ENCODE measurements at regions not wholly inside any gene's neighbourhood (a gene's known extent, or its start where the extent isn't known, plus 50 kb on each side); places are given as distances from the start of the nearest gene placed in this dataset.
"Not testable (repeated sequence)": the region's sequence is repeated elsewhere in the genome, so short reads cannot be mapped to it uniquely, and the experiment has no call there.

DNA sequence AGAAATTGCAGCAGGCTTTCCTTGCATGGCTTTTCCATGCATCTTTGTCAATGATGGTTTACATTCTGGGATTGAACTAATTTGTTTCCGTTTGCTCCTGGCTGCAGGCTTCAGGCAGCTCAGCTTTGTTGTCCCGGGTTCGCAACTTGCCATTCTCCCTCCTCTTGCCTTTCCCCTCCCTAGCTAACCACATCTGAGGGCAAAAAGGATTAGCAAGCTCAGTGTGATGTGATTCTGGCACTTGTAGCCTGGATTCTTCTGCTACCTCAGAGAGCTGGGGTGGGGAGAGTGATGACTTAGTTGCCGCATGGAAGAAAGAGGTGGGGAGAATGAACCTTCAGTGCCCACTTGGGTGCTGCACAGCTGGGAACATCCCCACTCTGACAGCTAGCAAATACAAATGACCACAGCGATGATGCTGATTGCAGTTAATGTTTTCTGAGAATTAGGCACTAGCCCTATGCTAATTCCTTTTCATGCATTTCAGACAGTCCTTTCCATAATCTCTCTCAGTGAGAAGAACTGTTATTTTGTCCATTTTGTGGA lies 120.2 kb upstream of the SALL1 start:
- H3K4me3 Mint-ChIP-seq, result no peak overlapping the region
- DNase-seq, result no peak
- H3K27me3 Mint-ChIP-seq, result no peaks in the 10 kb centered on the region
- no peaks in the 10 kb centered on the region for H3K36me3 Mint-ChIP-seq (ENCODE audit: low read depth)
- H3K4me1 Mint-ChIP-seq (ENCODE audit: low read depth), result no peaks in the 10 kb centered on the region
- H3K27ac Mint-ChIP-seq, result no peak overlapping the region
- H3K9me3 Mint-ChIP-seq, result peaks cover 4% of the 10 kb centered on the region

DNA sequence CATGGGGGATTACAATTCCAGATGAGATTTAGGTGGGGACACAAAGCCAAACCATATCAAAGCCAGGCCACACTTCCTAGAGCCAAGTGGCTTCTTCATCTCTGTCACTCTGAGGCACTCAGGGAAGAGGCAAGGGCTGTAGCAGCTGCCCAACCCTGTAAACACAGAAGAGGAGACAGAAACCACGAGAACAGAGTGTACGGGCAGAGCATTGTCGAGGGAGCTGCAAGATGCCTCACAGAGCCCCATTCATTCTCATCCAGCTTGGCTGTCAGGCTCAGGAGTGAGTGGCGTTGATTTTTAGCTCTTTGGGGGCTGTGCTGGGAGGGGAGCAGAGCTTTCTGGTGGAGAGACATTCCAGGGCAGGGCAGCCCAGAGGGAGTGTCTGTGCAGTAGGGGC lies 117.2 kb upstream of the SALL1 start:
- peaks cover 8% of the 10 kb centered on the region for H3K9me3 Mint-ChIP-seq
- no peaks in the 10 kb centered on the region for H3K36me3 Mint-ChIP-seq (ENCODE audit: low read depth)
- no peaks in the 10 kb centered on the region for H3K4me1 Mint-ChIP-seq (ENCODE audit: low read depth)
- H3K27ac Mint-ChIP-seq, result no peak overlapping the region
- no peak overlapping the region for H3K4me3 Mint-ChIP-seq
- no peak for DNase-seq
- H3K27me3 Mint-ChIP-seq, result no peaks in the 10 kb centered on the region

DNA sequence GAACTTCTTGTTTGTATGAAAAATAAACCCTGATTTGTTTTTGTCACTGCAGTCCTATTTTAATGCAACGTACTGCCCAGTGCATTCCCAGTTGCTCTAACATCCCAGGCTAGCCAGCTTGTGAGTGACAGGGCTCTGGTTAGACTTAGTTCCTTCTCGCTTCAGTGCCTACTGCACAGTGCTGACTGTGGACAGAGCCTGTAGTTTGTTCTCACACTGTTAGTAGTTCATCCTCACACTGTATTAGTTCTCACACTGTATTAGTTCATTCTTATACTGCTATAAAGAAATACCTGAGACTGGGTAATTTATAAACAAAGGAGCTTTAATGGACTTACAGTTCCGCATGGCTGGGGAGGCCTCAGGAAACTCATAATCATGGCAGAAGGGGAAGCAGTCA lies 116.6 kb upstream of the SALL1 start:
- no peak for DNase-seq
- Mint-ChIP-seq H3K4me1 (ENCODE audit: low read depth) (no peaks in the 10 kb centered on the region), H3K27ac (no peak overlapping the region), H3K9me3 (peaks cover 11% of the 10 kb centered on the region), H3K4me3 (no peak overlapping the region), H3K27me3 (no peaks in the 10 kb centered on the region), H3K36me3 (ENCODE audit: low read depth) (no peaks in the 10 kb centered on the region)

DNA sequence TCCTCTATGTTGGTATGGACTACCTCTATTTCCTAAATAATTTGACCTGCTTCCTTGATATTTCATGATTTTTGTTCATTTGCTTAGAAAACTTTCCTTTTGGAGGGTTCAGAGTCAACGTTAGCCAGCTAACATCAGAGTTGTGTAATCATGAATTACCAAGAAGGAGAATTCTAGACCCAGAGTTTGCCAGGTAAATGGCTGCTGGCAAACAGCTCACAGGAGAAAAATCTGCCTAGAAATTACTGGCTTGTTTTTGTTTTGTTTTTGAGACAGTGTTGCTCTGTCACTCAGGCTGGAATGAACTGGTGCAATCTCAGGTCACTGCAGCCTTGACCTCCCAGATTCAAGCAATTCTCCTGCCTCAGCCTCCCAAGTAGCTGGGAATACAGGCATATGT lies 111.4 kb upstream of the SALL1 start:
- no peak for DNase-seq
- H3K36me3 Mint-ChIP-seq (ENCODE audit: low read depth), result no peaks in the 10 kb centered on the region
- peaks cover 17% of the 10 kb centered on the region for H3K9me3 Mint-ChIP-seq
- no peak overlapping the region for H3K4me3 Mint-ChIP-seq
- no peak overlapping the region for H3K27ac Mint-ChIP-seq
- H3K27me3 Mint-ChIP-seq, result no peaks in the 10 kb centered on the region
- no peaks in the 10 kb centered on the region for H3K4me1 Mint-ChIP-seq (ENCODE audit: low read depth)

DNA sequence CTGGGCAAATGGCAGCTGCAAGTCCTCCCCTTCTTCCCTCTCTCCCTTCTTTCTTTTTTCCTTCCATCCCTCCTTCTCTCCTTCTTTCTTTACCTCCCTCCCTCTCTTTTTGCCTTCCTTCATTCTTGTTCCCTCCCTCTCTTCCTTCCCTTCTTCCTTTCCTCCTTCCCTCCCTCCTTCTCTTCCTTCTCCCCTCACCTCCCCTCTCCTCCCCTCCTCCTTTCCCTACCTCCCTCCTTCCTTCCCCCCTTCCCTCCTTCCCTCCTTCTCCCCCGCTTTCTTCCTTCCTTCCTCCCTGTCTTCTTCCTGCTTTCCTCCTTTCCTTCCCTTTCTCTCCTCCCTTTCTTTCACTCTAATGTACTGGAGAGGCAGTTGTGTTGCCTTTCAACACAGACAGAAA lies 110.8 kb upstream of the SALL1 start:
- no peaks in the 10 kb centered on the region for H3K36me3 Mint-ChIP-seq (ENCODE audit: low read depth)
- H3K4me1 Mint-ChIP-seq (ENCODE audit: low read depth), result no peaks in the 10 kb centered on the region
- H3K9me3 Mint-ChIP-seq, result peaks cover 19% of the 10 kb centered on the region
- DNase-seq, result no peak
- no peaks in the 10 kb centered on the region for H3K27me3 Mint-ChIP-seq
- no peak overlapping the region for H3K4me3 Mint-ChIP-seq
- no peak overlapping the region for H3K27ac Mint-ChIP-seq

DNA sequence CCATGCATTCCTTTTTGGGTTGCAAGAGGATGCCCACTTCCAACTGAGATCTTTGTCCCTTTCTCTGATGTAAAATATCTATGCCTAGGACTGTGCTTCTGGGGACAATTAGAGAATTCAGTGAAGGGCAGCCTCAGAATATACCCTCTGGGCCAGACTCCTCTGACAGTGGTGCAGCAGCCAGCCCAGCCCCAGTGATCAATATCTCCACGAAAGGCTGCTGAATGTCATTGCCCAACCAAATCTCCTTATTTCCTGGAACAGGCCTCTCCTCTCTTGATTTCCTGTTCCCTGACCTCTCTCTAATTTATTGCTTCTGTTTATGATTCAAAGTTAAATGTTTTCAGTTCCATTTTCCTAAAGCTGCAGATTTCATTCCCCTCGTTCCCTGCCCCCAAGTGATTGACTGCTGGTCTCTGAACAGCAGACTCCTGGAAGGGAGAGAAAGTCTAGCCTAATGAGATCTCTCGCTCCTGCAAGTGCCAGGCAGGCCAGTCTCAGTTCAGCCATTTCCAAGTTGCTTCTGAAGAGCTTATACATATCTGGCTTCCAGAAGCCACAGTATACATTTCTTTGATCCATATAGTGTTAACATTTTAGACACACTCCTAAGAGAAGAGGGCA lies 104.4 kb upstream of the SALL1 start:
- Mint-ChIP-seq H3K9me3 (peaks cover 18% of the 10 kb centered on the region), H3K27ac (no peak overlapping the region), H3K4me1 (ENCODE audit: low read depth) (no peaks in the 10 kb centered on the region), H3K27me3 (no peaks in the 10 kb centered on the region), H3K36me3 (ENCODE audit: low read depth) (no peaks in the 10 kb centered on the region), H3K4me3 (no peak overlapping the region)
- no peak for DNase-seq

DNA sequence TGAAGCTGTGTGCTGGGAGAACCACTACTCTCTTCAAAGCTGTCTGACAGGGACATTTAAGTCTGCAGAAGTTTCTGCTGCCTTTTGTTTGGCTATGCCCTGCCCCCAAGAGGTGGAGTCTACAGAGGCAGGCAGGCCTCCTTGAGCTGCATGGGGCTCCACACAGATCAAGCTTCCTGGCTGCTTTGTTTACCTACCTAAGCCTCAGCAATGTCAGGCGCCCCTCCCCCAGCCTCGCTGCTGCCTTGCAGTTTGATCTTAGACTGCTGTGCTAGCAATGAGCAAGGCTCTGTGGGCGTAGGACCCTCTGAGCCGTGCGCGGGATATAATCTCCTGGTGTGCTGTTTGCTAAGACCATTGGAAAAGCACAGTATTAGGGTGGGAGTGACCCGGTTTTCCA lies 103.3 kb upstream of the SALL1 start:
- not testable (repeated sequence) for H3K4me1 Mint-ChIP-seq (ENCODE audit: low read depth); DNase-seq; H3K36me3 Mint-ChIP-seq (ENCODE audit: low read depth); H3K27ac Mint-ChIP-seq; H3K4me3 Mint-ChIP-seq; H3K27me3 Mint-ChIP-seq
- peaks cover 18% of the 10 kb centered on the region for H3K9me3 Mint-ChIP-seq

DNA sequence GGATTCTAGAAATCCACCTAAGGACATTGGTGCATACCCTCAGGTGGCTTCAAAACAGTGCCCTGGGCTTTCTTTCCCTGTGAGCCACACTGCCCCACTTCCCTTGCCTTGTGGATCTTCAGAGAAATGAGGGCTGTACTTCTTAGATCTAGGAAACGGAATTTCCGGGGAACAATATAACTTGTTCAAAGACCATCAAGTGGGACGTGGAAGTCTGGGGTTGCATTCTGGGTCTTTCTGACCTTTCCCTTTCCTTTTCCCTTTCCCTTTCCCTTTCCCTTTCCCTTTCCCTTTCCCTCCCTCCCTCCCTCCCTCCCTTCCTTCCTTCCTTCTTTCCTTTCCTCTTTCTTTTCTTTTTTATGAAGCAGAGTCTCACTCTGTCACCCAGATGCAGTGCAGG lies 97.1 kb upstream of the SALL1 start:
- H3K4me3 Mint-ChIP-seq, result no peak overlapping the region
- peaks cover 6% of the 10 kb centered on the region for H3K9me3 Mint-ChIP-seq
- no peaks in the 10 kb centered on the region for H3K4me1 Mint-ChIP-seq (ENCODE audit: low read depth)
- H3K36me3 Mint-ChIP-seq (ENCODE audit: low read depth), result no peaks in the 10 kb centered on the region
- no peaks in the 10 kb centered on the region for H3K27me3 Mint-ChIP-seq
- DNase-seq, result no peak
- no peak overlapping the region for H3K27ac Mint-ChIP-seq

DNA sequence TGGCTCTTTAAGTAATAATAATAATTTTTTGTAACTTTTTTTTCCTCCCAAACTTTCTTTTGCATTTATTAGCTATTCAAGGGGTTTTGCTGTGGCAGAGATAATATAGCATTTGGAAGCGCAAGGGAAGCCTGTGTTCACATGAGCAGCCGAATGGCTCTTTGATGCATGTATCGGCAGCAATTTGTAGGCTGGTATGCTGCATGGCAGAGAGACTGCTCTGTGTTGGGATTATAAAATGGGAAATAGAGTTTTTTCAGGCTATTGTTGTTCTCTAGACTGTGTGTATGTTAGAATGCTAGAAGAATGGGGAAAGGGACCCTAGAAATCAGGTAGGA lies 94.6 kb upstream of the SALL1 start:
- H3K36me3 Mint-ChIP-seq (ENCODE audit: low read depth), result no peaks in the 10 kb centered on the region
- peaks cover 4% of the 10 kb centered on the region for H3K9me3 Mint-ChIP-seq
- DNase-seq, result no peak
- H3K27ac Mint-ChIP-seq, result no peak overlapping the region
- H3K4me1 Mint-ChIP-seq (ENCODE audit: low read depth), result no peaks in the 10 kb centered on the region
- H3K27me3 Mint-ChIP-seq, result no peaks in the 10 kb centered on the region
- H3K4me3 Mint-ChIP-seq, result no peak overlapping the region

DNA sequence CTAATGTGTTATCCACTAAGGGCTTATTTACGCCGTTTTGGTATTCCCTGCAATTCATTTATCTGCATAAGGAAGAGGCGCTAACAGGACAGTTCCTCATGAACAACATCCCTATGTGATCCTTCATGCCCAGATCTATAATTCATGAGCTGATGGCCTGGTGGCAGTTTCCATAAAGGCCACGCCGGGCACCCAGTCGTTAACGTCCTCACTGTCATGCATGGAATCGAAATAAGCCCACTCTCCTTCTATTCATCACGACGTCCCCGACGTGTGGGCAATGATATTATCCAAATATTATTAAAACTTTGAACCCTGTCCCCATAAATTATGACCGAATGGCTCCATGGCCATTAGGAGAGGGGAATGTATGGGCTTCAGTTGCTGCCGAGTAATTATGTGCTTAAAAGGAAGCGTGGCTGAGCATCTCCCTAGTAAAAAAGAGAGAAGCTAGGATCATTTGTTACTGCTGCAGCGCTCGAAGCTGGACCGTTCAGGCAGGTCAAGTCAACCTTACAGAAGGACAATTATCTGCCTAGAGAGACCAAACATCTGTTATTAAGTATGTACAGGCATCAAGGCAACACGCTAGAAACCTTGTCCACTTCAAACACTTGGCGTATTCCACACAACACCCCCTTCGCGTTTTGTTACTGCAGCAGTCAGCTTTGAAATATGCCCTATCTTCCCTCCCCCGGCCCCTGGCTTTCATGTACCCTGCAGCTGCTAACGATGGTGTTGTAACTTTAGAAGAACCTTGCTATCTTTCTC lies 94.0 kb upstream of the SALL1 start:
- no peak overlapping the region for H3K4me3 Mint-ChIP-seq
- no peak for DNase-seq
- no peak overlapping the region for H3K27ac Mint-ChIP-seq
- H3K4me1 Mint-ChIP-seq (ENCODE audit: low read depth), result no peaks in the 10 kb centered on the region
- H3K27me3 Mint-ChIP-seq, result no peaks in the 10 kb centered on the region
- no peaks in the 10 kb centered on the region for H3K36me3 Mint-ChIP-seq (ENCODE audit: low read depth)
- H3K9me3 Mint-ChIP-seq, result peaks cover 4% of the 10 kb centered on the region

DNA sequence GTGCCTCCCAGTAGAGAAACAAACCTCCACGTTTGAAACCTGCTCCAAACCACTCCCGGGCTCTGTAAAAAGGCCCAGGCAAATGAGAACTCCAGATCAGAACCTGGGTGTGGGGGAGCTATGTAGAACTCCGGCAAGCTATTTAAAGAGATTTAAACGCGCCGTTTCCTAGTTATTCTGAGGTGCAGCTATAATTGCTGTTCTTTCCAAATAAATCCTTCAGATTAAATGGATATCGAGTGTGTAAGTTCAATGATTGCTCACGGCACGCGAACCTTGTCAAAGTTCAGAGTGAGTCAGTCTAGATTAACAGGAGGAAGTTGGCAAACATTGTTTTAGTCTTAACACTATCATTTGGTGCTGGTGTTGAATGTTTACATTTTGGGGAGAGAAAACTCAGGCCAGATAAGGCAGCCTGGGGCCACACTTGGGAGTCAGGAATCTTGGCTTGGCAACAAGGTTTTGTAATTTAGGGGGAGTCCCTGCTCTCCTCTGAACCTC lies 92.9 kb upstream of the SALL1 start:
- Mint-ChIP-seq H3K4me3 (no peak overlapping the region), H3K4me1 (ENCODE audit: low read depth) (no peaks in the 10 kb centered on the region), H3K36me3 (ENCODE audit: low read depth) (no peaks in the 10 kb centered on the region), H3K27ac (no peak overlapping the region), H3K27me3 (no peaks in the 10 kb centered on the region), H3K9me3 (peaks cover 4% of the 10 kb centered on the region)
- no peak for DNase-seq

DNA sequence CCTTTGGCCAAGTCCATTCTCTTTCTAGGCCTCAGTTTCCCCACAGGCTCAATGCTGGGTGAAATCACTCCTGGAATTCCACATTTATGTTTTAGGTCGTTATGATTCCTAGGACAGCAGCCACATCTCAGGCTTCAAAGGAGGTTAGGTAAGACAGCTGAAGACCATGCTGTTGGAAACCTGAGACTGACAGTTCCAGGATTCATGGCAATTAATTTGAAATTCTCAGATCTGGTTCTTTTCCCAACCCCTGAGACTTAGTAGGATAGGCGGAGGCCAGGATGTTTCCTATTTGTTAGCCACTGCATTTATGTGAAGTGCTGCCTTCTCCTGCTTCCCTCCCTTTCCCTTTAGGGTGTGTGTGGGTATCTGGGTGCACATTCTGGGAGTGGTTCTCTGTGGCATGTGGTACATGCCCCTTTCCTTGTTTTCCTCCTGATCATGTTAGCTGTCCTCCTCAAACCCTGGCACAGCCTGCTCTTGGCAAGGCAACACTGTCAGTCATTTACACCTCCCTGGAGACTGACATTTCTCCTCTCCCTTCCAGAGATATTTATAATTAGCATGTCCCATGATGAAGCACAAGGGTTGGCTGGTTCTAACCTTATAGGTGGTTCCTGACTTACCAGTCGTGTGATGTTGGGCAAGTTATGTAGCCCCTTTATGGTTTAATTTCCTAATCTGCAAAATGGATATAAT lies 91.4 kb upstream of the SALL1 start:
- no peaks in the 10 kb centered on the region for H3K4me1 Mint-ChIP-seq (ENCODE audit: low read depth)

DNA sequence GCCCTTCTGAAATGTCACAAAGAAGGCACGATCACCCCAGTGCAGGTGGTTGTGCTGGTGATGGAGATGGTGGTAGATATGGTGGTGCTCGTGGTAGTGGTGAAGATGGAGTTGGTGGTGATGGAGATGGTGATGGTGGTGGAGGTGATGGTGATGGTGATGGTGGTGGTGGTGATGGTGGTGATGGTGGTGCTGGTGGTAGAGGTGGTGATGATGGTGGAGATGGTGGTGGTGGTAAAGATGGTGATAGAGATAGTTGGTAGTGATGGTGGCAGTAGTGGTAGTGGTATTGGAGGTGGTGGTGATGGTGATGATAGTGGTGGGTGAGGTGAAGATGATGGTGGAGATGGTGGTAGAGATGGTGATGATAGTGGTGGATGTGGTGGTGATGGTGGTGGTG lies 88.1 kb upstream of the SALL1 start:
- H3K27ac Mint-ChIP-seq, result no peak overlapping the region
- no peaks in the 10 kb centered on the region for H3K36me3 Mint-ChIP-seq (ENCODE audit: low read depth)
- H3K4me1 Mint-ChIP-seq (ENCODE audit: low read depth), result no peaks in the 10 kb centered on the region
- H3K9me3 Mint-ChIP-seq, result no peaks in the 10 kb centered on the region
- no peak overlapping the region for H3K4me3 Mint-ChIP-seq
- DNase-seq, result no peak
- peaks cover 3% of the 10 kb centered on the region for H3K27me3 Mint-ChIP-seq

More for the DNA sequence above, 91.4 kb upstream of the SALL1 start:
- Mint-ChIP-seq H3K27me3 (no peaks in the 10 kb centered on the region), H3K9me3 (peaks cover 4% of the 10 kb centered on the region), H3K4me3 (no peak overlapping the region), H3K36me3 (ENCODE audit: low read depth) (no peaks in the 10 kb centered on the region), H3K27ac (no peak overlapping the region)
- DNase-seq, result no peak

DNA sequence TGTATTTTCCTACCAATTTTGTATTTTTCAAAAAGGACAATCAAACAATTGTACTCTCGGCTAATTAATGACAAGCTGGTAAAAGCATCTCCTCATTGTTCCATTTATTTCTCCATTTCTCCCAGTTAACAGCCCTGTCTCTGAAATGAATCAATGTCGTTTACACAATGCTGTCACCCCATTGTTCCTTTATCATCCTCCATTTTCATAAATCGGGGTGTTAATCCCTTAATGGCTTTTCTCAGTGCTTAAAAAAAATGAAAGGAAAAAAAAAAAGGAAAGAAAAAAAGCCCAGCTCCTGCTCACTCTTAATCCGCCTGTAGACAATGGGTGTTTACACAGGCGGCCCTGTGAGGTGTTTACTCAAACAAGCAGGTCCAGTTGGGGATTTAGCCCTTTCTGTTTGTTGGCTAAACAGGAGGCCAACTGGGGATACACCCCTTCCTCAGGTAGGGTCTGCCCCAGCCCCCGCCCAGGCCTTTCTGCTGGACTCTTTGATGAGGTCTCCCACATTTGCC lies 86.8 kb upstream of the SALL1 start:
- Mint-ChIP-seq H3K9me3 (no peaks in the 10 kb centered on the region), H3K27ac (no peak overlapping the region), H3K27me3 (peaks cover 3% of the 10 kb centered on the region), H3K4me3 (no peak overlapping the region), H3K36me3 (ENCODE audit: low read depth) (no peaks in the 10 kb centered on the region), H3K4me1 (ENCODE audit: low read depth) (no peaks in the 10 kb centered on the region)
- DNase-seq, result no peak

DNA sequence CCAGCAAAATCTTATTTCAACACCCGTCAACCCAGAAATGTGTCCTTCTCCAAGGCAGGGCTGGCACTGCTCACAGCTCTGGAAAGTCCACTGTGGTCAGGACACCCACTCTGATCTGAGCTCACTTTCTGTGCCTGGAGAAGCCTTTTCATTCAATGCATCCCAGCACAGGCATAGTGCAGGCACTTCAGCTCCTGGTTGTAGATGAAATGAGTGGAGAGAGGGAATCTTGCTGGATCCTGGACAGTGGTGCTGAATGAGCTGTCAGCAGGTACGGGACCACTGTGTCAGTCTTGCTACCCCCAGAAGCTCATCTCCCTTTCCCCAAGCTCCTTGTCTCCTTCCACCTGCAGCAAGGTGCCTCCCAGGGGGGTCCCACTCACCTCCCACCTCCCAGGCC lies 86.1 kb upstream of the SALL1 start:
- H3K27ac Mint-ChIP-seq, result no peak overlapping the region

More for the DNA sequence above, 86.1 kb upstream of the SALL1 start:
- DNase-seq, result no peak
- no peak overlapping the region for H3K4me3 Mint-ChIP-seq
- no peaks in the 10 kb centered on the region for H3K9me3 Mint-ChIP-seq
- peaks cover 3% of the 10 kb centered on the region for H3K27me3 Mint-ChIP-seq
- H3K4me1 Mint-ChIP-seq (ENCODE audit: low read depth), result no peaks in the 10 kb centered on the region
- no peaks in the 10 kb centered on the region for H3K36me3 Mint-ChIP-seq (ENCODE audit: low read depth)
